ENCODE measurements at regions not wholly inside any gene's neighbourhood (a gene's known extent, or its start where the extent isn't known, plus 50 kb on each side); places are given as distances from the start of the nearest gene placed in this dataset.
"Not testable (repeated sequence)": the region's sequence is repeated elsewhere in the genome, so short reads cannot be mapped to it uniquely, and the experiment has no call there.

DNA sequence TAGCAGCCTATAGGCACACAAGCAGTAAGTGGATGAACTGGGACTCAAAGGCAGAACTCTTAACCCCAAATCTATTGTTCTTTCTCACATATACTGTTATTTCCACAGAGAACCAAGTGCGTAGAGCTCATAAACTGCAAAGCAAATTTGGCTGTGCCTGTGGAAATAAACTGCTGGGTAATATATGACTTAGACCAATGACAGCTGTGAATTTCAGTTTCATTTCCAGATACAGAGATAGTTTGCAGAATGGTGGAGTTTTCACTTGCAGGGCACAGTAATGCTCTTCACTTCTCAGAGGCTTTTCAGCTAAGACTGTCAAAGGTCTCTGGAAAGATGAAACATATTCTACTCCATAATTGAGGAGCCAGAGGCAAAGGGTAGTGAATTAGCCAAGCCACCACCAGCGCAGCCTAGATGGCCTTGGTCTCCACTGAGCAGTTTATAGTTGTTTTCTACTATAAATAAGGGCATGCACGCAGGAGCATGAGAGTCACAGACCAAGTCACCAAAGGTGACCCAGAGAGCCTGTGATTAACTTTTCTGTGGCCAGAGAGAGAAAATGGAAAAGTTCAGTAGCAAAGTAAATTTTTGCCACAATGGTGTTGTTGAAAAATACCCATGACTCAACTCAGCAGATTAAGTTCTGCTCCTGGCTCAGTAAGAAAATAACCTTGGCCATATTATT lies 180.7 kb upstream of the GRM7 start:
- H3K27me3 ChIP-seq: peaks cover 0 to under 1% (median 0%) of the 10 kb centered on the region in 7 donors
- no peak overlapping the region for H3K4me3 ChIP-seq
- TF ChIP-seq, protein P1, sequence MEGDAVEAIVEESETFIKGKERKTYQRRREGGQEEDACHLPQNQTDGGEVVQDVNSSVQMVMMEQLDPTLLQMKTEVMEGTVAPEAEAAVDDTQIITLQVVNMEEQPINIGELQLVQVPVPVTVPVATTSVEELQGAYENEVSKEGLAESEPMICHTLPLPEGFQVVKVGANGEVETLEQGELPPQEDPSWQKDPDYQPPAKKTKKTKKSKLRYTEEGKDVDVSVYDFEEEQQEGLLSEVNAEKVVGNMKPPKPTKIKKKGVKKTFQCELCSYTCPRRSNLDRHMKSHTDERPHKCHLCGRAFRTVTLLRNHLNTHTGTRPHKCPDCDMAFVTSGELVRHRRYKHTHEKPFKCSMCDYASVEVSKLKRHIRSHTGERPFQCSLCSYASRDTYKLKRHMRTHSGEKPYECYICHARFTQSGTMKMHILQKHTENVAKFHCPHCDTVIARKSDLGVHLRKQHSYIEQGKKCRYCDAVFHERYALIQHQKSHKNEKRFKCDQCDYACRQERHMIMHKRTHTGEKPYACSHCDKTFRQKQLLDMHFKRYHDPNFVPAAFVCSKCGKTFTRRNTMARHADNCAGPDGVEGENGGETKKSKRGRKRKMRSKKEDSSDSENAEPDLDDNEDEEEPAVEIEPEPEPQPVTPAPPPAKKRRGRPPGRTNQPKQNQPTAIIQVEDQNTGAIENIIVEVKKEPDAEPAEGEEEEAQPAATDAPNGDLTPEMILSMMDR (IDR thresholded peaks at IDR 0.05): no peak
- no peak overlapping the region for H3K27ac ChIP-seq
- peaks cover 0 to 14% (median 0%) of the 10 kb centered on the region in 11 donors for H3K9me3 ChIP-seq
- intact Hi-C loops (cut with DNase I): no loop called here
- H3K36me3 ChIP-seq: no peaks in the 10 kb centered on the region
- no peaks in the 10 kb centered on the region for H3K4me1 ChIP-seq
- 84% methylated on average over 3 of the region's 3 CpGs for WGBS, 2 donors
- ATAC-seq (no peak), DNase-seq (no peak)

DNA sequence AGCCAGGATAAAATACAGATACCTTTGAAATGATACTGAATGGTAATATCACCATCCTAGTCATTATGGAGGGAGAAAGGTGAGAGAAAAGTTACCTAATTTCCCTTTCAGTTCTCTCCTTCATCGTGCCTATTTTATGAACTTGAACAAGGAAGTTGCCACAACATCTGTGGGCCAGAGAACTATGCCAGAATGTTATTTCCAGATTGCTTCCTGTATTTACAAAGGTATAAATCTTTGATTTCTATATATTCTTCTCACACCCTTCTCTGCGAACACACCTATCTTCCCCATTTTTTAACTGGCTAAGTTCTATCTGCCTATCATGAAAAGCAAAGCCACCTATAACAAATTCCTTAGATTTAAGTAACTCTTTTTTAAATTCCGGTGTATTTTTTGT lies 163.6 kb upstream of the GRM7 start:
- Histone ChIP-seq H3K9me3 (peaks cover 0 to 15% (median 0%) of the 10 kb centered on the region in 11 donors), H3K27me3 (no peaks in the 10 kb centered on the region), H3K36me3 (no peaks in the 10 kb centered on the region), H3K27ac (no peak overlapping the region), H3K4me1 (no peaks in the 10 kb centered on the region), H3K4me3 (no peak overlapping the region)
- TF ChIP-seq, protein P1 (IDR thresholded peaks at IDR 0.05): no peak
- intact Hi-C loops (cut with DNase I): no loop called here
- no peak for ATAC-seq
- no peak for DNase-seq
- 73 to 80% methylated on average over 3 of the region's 3 CpGs for WGBS, 2 donors

DNA sequence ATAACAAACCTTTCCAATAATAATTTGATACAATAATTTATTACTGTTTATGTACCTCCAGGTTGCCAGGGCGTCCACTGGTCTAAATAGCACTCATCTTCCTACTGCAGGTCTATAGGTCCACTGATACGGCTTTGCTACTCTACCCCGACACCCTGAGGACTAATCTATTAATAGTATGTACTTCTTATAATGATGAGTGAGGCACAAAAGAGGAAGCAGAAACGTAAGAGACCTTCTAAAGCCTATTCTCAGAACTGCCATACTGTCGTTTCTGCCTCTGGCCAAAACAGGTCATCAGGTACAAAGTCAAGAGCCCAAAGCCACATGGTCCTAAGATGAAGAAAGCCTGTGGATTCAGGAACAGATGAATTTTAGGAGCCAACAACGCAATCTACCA lies 163.2 kb upstream of the GRM7 start:
- DNase-seq: no peak
- Histone ChIP-seq H3K27ac (no peak overlapping the region), H3K27me3 (no peaks in the 10 kb centered on the region), H3K4me1 (no peaks in the 10 kb centered on the region), H3K9me3 (peaks cover 0 to 15% (median 0%) of the 10 kb centered on the region in 11 donors), H3K4me3 (no peak overlapping the region), H3K36me3 (no peaks in the 10 kb centered on the region)
- TF ChIP-seq, protein P1 (IDR thresholded peaks at IDR 0.05): no peak
- ATAC-seq: no peak
- intact Hi-C loops (cut with DNase I): no loop called here
- WGBS, 2 donors: 37 to 56% methylated on average over 6 of the region's 6 CpGs

DNA sequence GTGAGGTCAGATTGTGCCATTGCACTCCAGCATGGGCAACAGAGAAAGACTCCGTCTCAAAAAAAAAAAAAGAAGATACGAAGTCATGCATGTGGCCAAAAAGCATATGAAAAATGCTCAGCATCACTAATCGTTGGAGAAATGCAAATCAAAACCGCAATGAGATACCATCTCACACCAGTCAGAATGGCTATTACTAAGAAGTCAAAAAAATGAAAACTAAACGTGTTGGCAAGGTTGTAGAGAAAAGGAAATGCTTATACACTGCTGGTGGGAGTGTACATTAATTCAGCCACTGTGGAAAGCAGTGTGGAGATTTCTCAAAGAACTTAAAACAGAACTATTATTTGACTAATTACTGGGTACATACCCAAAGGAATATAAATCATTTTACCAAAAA lies 156.1 kb upstream of the GRM7 start:
- WGBS, 2 donors: 59 to 69% methylated on average over 5 of the region's 5 CpGs

DNA sequence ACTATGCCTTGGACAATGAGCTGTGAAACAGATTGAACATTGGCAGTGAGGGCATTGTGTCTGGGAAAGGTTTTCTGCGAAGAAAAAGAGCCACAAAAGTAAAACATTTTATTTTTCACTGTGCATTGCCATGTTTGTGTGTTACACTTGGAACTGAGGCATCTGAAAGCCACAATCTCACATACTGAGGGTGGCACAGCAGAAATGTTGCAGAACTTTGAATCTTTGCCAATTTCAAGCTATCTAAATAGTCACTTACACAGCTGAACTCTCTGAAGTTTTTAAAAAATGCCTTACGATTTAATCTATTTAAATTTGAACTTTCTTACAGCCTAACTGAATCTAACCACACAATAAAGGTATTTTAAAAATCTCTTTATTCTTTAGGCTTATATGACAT lies 154.1 kb upstream of the GRM7 start:
- TF ChIP-seq, protein P1 (IDR thresholded peaks at IDR 0.05): no peak
- ATAC-seq (no peak), DNase-seq (no peak)
- intact Hi-C loops (cut with DNase I): no loop called here
- Histone ChIP-seq H3K27me3 (no peaks in the 10 kb centered on the region), H3K4me1 (no peaks in the 10 kb centered on the region), H3K36me3 (no peaks in the 10 kb centered on the region), H3K27ac (no peak overlapping the region), H3K4me3 (no peak overlapping the region), H3K9me3 (peaks cover 0 to 4% (median 0%) of the 10 kb centered on the region in 11 donors)
- WGBS, 2 donors: 39 to 45% methylated on average over 2 of the region's 2 CpGs

More for the DNA sequence above, 156.1 kb upstream of the GRM7 start:
- H3K9me3 ChIP-seq; intact Hi-C loops (cut with DNase I); H3K36me3 ChIP-seq; H3K27me3 ChIP-seq; H3K4me1 ChIP-seq; H3K4me3 ChIP-seq; DNase-seq; ATAC-seq; H3K27ac ChIP-seq: not testable (repeated sequence)

All from heart right ventricle (tissue), 16 donors.